Osteoblast (primary cell): ENCODE measurements at regions not wholly inside any gene's neighbourhood (a gene's known extent, or its start where the extent isn't known, plus 50 kb on each side); places are given as distances from the start of the nearest gene placed in this dataset.

Experiments used
- DNase-seq: peaks from one replicate; pipeline ENCODE4 v3.0.0; 2011; ENCODE audit warnings: low spot score, mixed read lengths; ENCODE audit not compliant: insufficient read length; ENCODE audit errors: missing footprints
- H2AFZ ChIP-seq: 2 replicates; pipeline ENCODE4 v1.6.0; 2011; ENCODE audit warnings: mild to moderate bottlenecking, low read length
- H3K27ac ChIP-seq: 2 replicates; pipeline ENCODE4 v1.5.1; 2011; ENCODE audit warnings: mild to moderate bottlenecking, low read depth, low read length, moderate library complexity
- H3K27me3 ChIP-seq: 2 replicates; pipeline ENCODE4 v1.6.0; 2012; ENCODE audit warnings: mild to moderate bottlenecking, control low read depth, inconsistent platforms, low read length, moderate library complexity; ENCODE audit not compliant: insufficient read depth
- H3K36me3 ChIP-seq: 2 replicates; pipeline ENCODE4 v1.5.1; 2011; ENCODE audit warnings: mild to moderate bottlenecking, low read length, control low read depth, moderate library complexity; ENCODE audit not compliant: insufficient read depth
- H3K4me1 ChIP-seq: 2 replicates; pipeline ENCODE4 v1.5.1; 2011; ENCODE audit warnings: mild to moderate bottlenecking, low read length, control low read depth, moderate library complexity; ENCODE audit not compliant: insufficient read depth
- H3K4me2 ChIP-seq: 2 replicates; pipeline ENCODE4 v1.6.0; 2011; ENCODE audit warnings: mild to moderate bottlenecking, low read length; ENCODE audit not compliant: insufficient read depth
- H3K4me3 ChIP-seq: fragments of 200-600 bp; sonication (generic); 3 replicates; pipeline ENCODE4 v1.5.1; 2012; ENCODE audit warnings: mild to moderate bottlenecking, low read length, inconsistent platforms; ENCODE audit not compliant: insufficient read depth
- H3K79me2 ChIP-seq: 2 replicates; pipeline ENCODE4 v1.6.0; 2012; ENCODE audit warnings: mild to moderate bottlenecking, low read length, control low read depth, inconsistent platforms; ENCODE audit not compliant: insufficient read depth
- H3K9me3 ChIP-seq: 2 replicates; pipeline ENCODE4 v1.5.1; 2011; ENCODE audit warnings: low read depth, low read length, control low read depth
- H4K20me1 ChIP-seq: 2 replicates; pipeline ENCODE4 v1.6.0; 2012; ENCODE audit warnings: mild to moderate bottlenecking, low read length, control low read depth; ENCODE audit not compliant: insufficient read depth
- TF ChIP-seq, protein P1 (sequence below): IDR thresholded peaks from 2 replicates; pipeline ENCODE4 v1.5.1; 2011; ENCODE audit warnings: mild to moderate bottlenecking, low read depth, low read length, moderate library complexity; ENCODE audit errors: extremely low read depth

DNA sequence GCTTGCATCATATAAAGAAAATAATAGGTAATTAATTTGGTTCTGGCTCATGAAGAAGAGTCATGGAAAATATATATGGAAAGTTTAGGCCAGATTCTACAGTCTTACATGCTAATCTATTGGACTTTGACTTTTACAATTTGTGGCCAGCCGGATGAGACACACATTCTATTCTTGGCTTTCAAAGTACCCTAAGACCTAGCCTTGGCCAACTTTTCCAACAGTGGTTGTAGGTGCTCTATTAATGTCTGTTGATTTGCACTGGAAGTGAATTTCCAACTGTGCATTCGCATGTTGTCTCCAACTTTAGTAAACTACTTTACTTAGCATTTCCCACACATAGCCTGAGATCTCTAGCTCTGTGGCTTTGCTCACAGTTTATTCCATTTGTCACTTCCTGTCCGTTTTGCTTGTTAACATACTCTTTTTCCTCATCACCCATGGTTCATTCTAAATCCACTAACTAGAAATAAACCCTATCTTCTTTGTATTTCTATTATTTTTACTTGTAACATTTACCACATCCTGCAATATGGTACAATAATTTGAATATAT lies 644.0 kb downstream of the PTPRC start:
- H3K36me3 ChIP-seq, result no peaks in the 10 kb centered on the region
- no peak overlapping the region for H3K4me3 ChIP-seq
- no peaks in the 10 kb centered on the region for H4K20me1 ChIP-seq
- TF ChIP-seq, protein P1, sequence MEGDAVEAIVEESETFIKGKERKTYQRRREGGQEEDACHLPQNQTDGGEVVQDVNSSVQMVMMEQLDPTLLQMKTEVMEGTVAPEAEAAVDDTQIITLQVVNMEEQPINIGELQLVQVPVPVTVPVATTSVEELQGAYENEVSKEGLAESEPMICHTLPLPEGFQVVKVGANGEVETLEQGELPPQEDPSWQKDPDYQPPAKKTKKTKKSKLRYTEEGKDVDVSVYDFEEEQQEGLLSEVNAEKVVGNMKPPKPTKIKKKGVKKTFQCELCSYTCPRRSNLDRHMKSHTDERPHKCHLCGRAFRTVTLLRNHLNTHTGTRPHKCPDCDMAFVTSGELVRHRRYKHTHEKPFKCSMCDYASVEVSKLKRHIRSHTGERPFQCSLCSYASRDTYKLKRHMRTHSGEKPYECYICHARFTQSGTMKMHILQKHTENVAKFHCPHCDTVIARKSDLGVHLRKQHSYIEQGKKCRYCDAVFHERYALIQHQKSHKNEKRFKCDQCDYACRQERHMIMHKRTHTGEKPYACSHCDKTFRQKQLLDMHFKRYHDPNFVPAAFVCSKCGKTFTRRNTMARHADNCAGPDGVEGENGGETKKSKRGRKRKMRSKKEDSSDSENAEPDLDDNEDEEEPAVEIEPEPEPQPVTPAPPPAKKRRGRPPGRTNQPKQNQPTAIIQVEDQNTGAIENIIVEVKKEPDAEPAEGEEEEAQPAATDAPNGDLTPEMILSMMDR, result no peak
- H3K27ac ChIP-seq, result no peak overlapping the region
- peaks cover 20% of the 10 kb centered on the region for H3K4me1 ChIP-seq
- H3K79me2 ChIP-seq, result no peaks in the 10 kb centered on the region
- no peak for DNase-seq
- H2AFZ ChIP-seq, result no peak overlapping the region
- no peak overlapping the region for H3K4me2 ChIP-seq
- H3K9me3 ChIP-seq, result no peaks in the 10 kb centered on the region
- H3K27me3 ChIP-seq, result no peaks in the 10 kb centered on the region

DNA sequence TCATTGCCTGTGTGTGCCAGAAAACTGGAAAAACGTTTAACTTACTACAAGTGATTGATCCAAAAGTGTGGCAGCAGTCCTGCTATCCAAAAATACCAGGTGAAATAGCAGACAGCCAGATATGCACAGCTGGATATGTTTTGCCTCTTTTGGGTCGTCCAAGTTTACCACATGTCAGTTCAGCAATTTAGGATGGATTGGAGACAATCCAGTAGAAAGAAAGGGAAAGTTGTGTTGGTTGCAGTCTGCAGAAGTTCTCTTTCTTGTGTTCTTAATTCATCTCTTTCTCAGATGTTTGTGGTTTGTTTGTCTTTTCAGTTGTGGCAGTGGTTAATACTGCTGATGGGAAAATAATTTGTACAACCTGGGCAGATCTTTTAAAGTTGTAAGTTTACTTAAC lies 645.0 kb downstream of the PTPRC start:
- Histone ChIP-seq H3K4me3 (no peak overlapping the region), H3K27me3 (no peaks in the 10 kb centered on the region), H3K27ac (no peak overlapping the region), H3K4me1 (peaks cover 19% of the 10 kb centered on the region), H3K4me2 (no peak overlapping the region), H2AFZ (peak overlapping the region; percentile 57), H3K79me2 (no peaks in the 10 kb centered on the region), H4K20me1 (no peaks in the 10 kb centered on the region), H3K9me3 (no peaks in the 10 kb centered on the region), H3K36me3 (no peaks in the 10 kb centered on the region)
- TF ChIP-seq, protein P1, result no peak
- DNase-seq, result no peak

DNA sequence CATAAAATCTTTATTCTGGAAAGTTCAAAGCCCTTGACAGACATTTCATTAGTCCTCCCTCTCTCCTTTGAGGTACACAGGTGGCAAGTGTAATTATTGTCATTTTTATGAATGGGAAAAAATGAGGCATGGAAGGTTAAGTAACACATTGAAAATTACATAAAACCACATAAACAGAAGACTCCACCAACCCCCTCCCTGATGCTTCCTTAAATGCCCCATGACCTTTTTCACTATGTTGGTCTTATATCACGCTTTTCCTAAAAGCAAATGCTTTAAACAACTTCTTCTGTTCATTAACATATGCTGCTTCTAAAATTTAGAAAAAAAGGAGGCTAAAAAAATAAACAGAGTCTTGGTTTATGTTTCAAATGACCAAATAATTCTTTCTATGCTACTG lies 648.4 kb downstream of the PTPRC start:
- no peaks in the 10 kb centered on the region for H3K36me3 ChIP-seq
- H3K4me3 ChIP-seq, result no peak overlapping the region
- TF ChIP-seq, protein P1, result no peak
- peaks cover 5% of the 10 kb centered on the region for H3K4me1 ChIP-seq
- DNase-seq, result no peak
- no peak overlapping the region for H3K4me2 ChIP-seq
- no peak overlapping the region for H2AFZ ChIP-seq
- H3K9me3 ChIP-seq, result no peaks in the 10 kb centered on the region
- no peaks in the 10 kb centered on the region for H3K79me2 ChIP-seq
- H4K20me1 ChIP-seq, result no peaks in the 10 kb centered on the region
- no peak overlapping the region for H3K27ac ChIP-seq
- no peaks in the 10 kb centered on the region for H3K27me3 ChIP-seq

DNA sequence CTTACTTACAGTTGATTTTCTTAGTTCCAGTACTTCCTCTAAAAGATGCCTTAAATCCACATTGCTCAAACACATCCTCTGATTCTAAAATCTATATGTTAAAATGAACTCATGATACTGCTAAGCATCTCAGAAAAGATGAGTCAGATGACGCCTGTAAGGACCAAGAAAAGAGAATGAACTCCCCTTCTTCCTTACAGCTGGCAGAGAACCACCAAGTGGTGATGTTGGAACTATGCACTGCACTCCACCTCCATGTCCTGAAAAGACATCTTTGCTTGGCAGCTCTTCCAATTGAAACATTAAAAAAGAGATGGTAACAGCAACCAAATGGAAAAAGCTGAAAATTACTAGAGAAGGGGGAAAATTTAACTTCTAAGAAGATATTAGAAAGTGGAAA lies 648.8 kb downstream of the PTPRC start:
- Histone ChIP-seq H2AFZ (no peak overlapping the region), H3K9me3 (no peaks in the 10 kb centered on the region), H3K79me2 (no peaks in the 10 kb centered on the region), H4K20me1 (no peaks in the 10 kb centered on the region), H3K27me3 (no peaks in the 10 kb centered on the region), H3K36me3 (no peaks in the 10 kb centered on the region), H3K27ac (no peak overlapping the region), H3K4me2 (no peak overlapping the region), H3K4me3 (no peak overlapping the region), H3K4me1 (peaks cover 5% of the 10 kb centered on the region)
- TF ChIP-seq, protein P1, result no peak
- no peak for DNase-seq
